HFF-Myc (cell line): ENCODE measurements at regions not wholly inside any gene's neighbourhood (a gene's known extent, or its start where the extent isn't known, plus 50 kb on each side); places are given as distances from the start of the nearest gene placed in this dataset.

Experiments used
- DNase-seq: peaks from one replicate; pipeline ENCODE4 v3.0.0-alpha.2; 2011; ENCODE audit warnings: low read depth; ENCODE audit errors: extremely low read depth
- H3K4me3 ChIP-seq: replicated peaks from 2 replicates; pipeline ENCODE4 v1.5.1; 2011; ENCODE audit warnings: low read depth, mild to moderate bottlenecking, control low read depth, low read length
- TF ChIP-seq, protein P1 (sequence below): IDR thresholded peaks from 2 replicates; pipeline ENCODE4 v1.5.1; 2012; ENCODE audit warnings: mild to moderate bottlenecking, low read depth, low read length, control low read depth; ENCODE audit errors: missing control alignments

DNA sequence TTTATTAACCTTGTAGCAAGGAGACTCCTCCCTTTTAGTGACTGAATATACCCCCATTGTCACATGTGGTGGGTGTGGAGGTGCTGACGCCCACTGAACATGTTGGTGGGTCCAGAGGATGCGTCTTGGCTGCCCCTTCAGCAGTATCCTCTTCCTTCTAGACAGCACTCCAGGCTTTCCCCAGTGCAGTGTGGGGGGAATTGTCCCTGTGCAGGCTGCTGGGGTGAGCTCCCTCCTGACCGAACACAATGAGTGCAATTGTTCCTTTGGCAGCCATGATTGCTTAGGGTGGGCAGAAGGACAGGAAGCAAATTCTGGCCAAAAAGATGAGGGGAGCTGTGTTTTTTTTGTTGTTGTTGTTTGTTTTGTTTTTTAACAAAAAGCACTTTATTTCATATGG is 209.3 kb upstream of the PDE10A start:
- no peak for DNase-seq

DNA sequence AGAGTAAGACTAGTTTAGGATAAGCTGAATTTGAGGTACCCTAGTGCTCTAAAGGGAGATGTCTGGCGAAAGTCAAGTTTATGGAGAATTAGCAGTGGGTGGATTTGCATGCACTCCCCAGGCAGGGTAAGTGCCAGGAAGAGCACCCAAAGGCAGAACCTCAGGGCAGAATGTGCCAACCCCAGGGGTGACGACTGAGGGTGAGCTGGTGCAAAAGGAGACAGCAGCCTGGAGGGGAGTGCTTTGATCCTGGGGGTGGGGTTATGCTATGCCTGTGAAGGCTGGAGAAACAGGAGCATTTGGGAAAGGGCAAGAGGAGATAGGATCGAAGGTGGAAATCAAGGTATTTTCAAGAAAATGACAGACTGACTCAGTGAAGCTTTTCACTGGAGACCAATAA is 208.5 kb upstream of the PDE10A start:
- no peak overlapping the region for H3K4me3 ChIP-seq
- TF ChIP-seq, protein P1, sequence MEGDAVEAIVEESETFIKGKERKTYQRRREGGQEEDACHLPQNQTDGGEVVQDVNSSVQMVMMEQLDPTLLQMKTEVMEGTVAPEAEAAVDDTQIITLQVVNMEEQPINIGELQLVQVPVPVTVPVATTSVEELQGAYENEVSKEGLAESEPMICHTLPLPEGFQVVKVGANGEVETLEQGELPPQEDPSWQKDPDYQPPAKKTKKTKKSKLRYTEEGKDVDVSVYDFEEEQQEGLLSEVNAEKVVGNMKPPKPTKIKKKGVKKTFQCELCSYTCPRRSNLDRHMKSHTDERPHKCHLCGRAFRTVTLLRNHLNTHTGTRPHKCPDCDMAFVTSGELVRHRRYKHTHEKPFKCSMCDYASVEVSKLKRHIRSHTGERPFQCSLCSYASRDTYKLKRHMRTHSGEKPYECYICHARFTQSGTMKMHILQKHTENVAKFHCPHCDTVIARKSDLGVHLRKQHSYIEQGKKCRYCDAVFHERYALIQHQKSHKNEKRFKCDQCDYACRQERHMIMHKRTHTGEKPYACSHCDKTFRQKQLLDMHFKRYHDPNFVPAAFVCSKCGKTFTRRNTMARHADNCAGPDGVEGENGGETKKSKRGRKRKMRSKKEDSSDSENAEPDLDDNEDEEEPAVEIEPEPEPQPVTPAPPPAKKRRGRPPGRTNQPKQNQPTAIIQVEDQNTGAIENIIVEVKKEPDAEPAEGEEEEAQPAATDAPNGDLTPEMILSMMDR, result no peak
- no peak for DNase-seq

More for the DNA sequence above, 209.3 kb upstream of the PDE10A start:
- H3K4me3 ChIP-seq, result no peak overlapping the region
- TF ChIP-seq, protein P1, result no peak

DNA sequence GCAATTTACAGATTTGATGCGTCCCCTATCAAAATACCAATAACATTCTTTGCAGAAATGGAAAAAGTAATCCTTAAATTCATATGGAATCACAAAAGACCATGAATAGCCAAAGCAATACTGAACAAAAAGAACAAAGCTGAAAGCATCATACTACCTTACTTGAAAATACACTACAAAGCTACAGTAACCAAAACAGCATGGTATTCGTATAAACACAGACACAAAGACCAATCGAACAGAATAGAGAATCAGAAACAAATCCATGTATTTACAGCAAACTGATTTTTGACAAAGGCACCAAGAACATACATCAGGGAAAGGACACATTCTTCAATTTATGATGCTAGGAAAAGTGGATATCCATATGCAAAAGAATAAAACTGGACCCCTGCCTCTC is 206.5 kb upstream of the PDE10A start:
- DNase-seq, result no peak
- H3K4me3 ChIP-seq, result no peak overlapping the region
- TF ChIP-seq, protein P1, result no peak

DNA sequence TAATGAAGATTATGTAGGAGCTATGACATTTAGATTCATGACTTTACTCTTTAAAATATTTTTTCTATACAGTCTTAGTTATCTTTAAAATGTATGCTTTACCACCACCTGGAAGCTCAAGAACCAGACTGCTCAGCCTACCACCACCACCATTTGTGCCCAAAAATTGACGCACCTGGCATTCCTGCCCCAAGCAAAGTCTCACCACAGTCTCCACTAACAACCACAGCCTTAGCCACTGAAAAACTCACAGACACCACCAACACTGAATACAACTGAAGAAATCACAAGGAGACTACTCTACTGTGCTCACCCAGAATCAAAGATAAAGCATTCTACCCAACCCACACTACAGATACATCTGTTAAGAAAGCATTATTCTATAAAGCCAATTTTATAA is 201.9 kb upstream of the PDE10A start:
- TF ChIP-seq, protein P1, result no peak
- DNase-seq, result no peak
- no peak overlapping the region for H3K4me3 ChIP-seq

DNA sequence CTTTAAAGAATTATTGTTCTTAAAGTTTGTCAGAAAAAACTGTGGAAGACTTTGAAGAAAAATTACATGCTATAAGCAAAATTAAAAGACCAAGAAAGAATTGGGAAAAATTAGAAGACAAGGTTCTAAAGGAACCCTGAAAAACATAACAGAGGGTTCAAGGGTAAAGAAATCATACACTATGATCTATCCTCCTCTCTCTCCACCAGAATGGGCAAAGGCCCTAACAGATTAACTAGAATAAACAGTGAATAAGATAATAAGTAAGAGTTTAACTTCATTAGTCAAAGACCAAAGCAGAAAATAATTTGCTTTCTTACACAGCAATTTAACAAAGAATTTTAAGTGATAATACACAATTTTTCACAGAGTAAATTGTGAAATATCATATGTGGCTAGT is 201.2 kb upstream of the PDE10A start:
- TF ChIP-seq, protein P1, result no peak
- DNase-seq, result no peak
- no peak overlapping the region for H3K4me3 ChIP-seq

DNA sequence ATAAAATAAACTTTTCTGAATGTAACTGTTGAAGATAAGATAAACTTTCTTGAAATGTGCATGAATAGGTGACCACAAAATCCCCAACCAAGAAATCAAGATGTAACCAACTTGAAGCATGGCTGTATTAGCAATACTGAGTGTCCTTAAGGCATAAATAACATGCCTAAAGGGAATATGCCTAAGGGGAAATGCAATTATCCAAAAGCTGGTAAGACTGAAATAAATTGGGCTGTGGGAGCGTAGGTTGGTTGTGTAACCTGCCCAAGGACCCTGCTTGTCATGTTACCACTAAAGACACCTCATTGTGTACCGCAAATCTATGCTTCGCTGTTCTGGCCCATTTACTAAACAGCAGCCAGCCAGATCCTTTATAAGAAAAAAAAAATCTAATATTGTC is 200.8 kb upstream of the PDE10A start:
- TF ChIP-seq, protein P1, result no peak
- DNase-seq, result no peak

DNA sequence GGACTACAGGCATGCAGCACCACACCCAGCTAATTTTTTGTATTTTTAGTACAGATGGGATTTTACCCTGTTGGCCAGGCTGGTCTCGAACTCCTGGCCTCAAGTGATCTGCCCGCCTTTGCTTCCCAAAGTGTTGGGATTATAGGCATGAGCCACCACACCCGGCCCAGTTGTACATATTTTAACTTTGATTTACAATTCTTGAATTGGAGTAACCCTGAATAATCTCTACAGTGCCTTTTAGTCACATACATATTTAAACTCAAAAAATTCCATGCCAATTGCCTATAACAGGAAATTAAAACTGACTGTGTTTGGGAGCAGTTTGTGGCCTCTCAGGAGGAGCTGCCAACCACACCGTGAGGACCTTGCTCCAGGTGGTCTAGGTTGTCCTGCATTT is 199.8 kb upstream of the PDE10A start:
- no peak for DNase-seq
- H3K4me3 ChIP-seq, result no peak overlapping the region
- TF ChIP-seq, protein P1, result no peak

More for the DNA sequence above, 200.8 kb upstream of the PDE10A start:
- no peak overlapping the region for H3K4me3 ChIP-seq
